GM21825 (cell line): ENCODE measurements at regions not wholly inside any gene's neighbourhood (a gene's known extent, or its start where the extent isn't known, plus 50 kb on each side); places are given as distances from the start of the nearest gene placed in this dataset.
"Not testable (repeated sequence)": the region's sequence is repeated elsewhere in the genome, so short reads cannot be mapped to it uniquely, and the experiment has no call there.

Experiments
- ATAC-seq: cut with Tn5 transposase; IDR thresholded peaks from one replicate; pipeline ENCODE4 v1.9.1; 2021; ENCODE audit warnings: mild to moderate bottlenecking, moderate library complexity; ENCODE audit not compliant: unreplicated experiment

DNA sequence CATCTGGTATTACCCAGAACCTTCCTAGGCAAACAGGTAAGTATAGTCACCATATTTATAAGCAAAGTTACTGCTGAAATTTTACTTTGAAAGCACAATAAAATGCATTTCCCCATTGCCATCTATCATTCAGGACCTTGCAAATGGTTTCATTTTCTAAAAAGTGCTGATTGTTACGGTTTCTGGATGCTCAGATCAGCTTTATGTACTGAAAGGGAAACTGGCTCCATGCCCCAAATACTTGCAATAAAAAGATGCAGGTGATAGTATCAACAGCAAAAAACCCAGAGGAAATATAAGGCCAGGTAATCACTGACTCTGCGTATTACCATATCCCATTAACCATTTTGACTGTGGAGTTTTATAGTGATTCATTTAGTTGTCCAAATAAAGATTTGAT is 1150.7 kb upstream of the CRIM1 start:
- ATAC-seq: no peak

DNA sequence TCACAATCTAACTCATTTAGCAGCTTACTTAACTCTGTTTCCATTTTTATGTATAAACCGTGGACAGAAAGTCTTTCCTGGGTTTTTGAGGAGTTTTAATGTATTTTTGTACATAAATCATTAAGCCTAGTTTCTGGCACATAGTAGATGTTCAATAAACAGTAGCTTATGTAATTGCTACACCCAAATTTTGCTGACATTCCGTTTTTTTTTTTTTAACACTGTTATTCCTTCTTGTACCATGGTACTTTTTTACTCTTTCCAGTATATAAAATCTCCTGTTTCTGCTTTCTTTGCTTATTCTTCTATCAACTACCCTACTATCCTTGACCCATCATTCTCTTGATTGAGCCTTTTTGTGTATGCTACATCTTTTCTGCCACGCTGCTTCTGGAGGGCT is 1151.3 kb upstream of the CRIM1 start:
- ATAC-seq: no peak

DNA sequence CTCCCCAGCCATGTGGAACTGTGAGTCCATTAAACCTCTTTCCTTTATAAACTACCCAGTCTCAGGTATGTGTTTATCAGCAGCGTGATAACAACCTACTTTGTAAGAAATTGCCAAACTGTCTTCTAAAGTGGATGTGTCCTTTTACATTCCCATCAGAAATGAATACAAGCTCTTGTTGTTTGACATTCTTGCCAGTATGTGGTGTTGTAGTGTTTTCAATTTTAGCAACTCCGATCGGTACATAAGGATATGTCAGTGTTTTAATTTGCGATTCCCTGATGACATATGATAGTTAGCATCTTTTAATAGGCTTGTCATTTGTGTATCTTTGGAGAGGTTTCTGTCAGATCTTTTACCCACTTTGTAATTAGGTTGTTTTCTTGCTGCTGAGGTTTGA is 1156.3 kb upstream of the CRIM1 start:
- ATAC-seq: no peak

DNA sequence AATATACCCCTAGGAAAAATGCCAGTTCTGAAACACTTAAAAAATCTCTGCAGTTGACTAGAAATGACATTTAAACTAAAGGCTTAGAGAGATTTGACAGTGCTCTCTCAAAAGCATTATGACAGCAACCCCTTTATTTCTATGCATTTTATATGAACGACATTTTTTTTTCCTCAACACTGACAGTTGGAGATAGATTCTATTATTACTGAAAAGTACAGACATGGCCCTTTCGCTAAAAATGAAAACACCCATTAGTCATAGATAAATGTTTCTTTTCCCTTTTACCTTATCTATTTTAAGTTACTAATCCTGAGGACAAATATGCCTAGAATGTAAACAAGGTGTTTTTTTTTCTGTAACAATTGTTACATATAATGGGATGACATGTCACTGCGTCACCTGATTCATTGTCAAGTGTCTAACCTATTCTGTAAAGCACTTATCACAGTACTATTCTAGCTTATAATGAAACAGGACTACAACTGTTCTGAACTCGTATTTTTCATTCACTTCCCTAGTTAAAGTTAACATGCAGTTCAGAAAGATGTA is 1169.6 kb upstream of the CRIM1 start:
- no peak for ATAC-seq

DNA sequence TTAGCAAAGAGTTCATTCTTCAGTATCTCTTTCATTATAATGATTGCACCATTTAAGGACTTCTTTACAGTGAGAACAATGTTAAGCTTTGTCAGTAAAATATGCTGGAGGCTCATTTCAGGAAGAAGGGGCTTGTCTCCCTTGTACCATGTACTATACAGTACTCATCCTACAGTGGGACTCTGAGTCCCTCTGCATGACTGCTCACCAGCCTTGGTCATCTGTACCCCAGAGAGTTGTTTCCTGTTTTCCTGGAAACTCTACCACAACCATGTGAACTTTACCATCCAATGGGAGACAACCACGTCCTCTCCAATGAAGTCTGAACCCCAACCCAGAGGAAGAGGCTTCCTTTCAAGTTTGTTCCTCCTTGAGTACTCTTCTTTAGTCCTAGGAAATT is 1171.1 kb upstream of the CRIM1 start:
- no peak for ATAC-seq

DNA sequence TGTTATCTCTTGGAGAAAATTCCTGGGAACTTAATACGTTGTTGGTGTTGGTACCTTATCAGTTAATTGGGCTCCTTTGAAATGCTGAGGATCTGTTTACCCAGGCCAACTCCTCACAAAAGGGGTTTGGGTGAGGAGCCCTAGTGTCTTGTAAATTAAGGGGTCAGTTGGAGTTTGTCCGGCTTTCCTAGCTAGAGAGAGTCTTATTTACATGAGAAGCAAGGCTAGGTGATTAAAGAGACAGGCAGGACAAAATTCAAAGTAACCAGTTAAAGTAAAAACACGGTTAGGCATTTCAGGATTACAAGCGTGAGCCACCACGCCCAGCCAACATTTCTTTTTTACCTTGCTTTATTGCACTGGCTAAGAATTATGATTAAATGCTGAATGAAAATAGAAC is 1178.9 kb upstream of the CRIM1 start:
- ATAC-seq: not testable (repeated sequence)

DNA sequence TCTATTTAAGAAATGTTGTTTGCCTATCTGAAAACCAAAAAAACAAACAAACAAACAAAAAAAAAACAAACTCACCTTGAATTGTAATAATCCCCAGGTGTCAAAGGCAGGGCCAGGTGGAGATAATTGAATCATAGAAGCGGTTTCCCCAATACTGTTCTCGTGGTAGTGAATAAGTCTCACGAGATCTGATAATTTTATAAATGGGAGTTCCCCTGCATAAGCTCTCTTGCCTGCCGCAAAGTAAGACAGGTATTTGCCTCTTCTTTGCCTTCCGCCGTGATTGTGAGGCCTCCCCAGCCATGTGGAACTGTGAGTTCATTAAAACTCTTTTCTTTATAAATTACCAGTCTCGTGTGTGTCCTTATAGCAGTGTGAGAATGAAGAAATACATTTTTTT is 1180.7 kb upstream of the CRIM1 start:
- no peak for ATAC-seq

DNA sequence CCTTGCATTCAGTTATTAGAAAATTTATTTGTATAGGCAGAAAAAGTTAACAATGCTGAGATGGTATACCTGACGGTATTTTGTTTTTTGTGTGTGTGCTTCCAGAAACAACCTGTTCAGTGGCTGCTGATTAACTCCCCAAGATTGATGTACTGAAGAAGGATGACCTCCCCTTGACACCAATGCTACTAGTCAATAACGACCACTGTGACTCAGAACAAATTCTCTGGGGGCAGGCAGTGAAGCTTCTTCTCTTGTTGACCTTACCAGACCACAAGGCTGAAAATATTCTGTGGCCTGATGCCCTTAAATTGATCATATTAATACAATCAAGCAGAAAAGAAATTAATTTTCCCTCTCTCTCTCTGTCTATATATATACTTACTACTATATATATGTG is 1182.9 kb upstream of the CRIM1 start:
- no peak for ATAC-seq

DNA sequence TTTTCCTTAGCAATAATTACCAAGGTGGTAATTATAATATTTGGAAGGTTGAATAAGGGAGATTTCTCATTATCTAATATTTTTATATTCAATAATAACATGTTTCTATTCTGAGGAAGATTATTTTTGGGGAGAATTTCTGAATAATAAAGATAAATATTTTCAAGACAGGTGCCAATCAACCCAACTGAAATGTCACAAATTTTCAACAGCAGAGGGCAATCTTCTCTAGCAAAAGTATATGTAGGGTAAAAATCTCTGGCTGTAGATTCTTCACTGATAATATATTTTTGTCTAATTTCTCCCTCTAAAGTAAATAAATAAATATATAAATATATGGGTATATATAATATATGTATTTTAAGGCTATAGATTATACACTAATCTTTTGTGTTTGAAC is 1187.2 kb upstream of the CRIM1 start:
- no peak for ATAC-seq

DNA sequence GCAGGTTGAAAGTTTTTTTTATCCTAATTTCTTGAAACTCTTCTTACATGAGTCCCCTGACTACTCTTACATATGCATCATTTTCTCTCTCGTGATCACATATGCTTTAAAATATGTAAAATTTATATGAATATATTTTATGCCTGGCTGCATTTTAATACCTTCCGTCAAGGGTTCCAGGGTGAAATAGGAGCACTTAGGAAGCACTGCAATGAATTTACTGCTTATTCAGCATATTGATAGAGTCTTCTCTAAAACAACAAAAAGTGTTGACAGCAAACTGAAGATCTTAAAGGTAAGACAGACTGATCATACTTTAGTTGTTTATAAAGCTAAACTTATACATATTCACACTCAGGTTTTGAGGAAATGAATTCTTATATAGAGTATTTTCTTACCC is 1191.6 kb upstream of the CRIM1 start:
- ATAC-seq: no peak

DNA sequence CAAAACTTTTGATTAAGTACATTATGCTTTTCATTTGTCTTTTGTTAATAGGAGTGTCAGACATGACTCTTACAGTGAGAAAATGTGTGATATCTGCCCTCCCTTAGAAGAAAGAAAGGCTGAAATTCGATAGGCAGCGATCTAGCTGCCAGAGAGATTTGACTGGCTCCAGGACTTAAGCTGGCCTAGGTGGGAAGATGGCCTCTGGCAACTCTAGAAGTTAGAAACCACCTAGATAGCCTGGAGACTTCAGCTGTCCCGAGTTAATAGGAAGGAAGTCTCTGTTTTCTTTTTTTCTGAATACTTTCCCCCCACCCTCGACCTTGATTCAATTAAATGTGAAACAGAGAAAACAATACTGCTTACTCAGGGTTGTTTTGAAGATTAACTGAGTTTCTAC is 1194.7 kb upstream of the CRIM1 start:
- ATAC-seq: no peak

DNA sequence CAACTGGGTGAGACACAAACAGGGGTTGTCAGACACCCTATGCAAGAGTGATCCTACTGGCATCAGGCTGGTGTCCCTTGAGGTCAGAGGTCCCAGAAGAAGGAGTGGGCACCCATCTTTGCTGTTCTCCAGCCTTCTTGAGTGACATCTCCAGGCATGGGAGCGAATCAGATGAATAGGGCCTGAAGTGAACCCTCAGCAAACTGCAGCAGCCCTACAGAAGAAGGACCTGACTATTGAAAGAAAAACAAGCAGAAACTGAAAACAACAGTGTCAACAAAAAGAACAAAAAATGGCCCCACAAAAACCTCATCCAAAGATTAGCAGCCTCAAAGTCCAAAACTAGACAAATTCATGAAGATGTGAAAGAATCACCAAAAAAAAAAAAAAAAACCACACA is 1229.7 kb upstream of the CRIM1 start:
- no peak for ATAC-seq

DNA sequence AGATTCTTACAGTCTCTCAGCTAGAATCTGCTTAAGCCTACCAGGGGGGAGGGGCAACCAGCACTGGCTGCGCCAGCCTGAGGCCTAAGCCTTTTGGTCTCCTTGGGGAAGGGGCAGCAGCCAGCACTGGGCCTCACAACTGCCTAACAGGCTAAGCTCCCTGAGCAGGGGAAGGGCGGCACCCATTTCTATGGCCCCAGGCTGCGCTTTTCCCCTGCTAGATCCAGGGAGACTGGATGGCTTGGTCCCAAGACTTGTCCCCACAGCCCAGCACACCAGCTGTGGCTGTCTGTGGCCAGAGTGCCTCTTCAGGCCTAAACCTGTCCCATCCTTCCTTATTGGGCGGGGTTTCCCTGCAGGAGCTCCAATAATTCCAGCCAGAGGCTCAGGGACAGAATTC is 1230.3 kb upstream of the CRIM1 start:
- no peak for ATAC-seq

DNA sequence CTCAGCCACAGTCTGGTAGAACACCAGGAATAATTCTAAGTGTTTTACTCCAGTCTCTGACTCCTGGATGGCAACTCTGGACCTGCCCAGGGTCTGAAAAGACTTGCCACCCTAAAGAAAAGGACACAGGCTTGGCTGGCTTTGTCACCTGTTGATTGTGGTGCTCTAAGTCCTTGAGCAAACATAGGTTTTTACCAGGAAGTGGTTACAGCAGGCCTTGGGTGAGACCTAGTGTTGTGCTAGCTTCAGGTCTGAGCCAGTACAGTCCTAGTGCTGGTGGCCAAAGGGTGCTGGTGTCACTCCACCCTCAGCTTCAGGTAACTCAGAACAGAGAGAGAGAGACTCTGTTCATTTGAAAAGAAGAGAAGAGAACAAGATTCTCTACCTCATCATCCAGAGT is 1239.4 kb upstream of the CRIM1 start:
- no peak for ATAC-seq

DNA sequence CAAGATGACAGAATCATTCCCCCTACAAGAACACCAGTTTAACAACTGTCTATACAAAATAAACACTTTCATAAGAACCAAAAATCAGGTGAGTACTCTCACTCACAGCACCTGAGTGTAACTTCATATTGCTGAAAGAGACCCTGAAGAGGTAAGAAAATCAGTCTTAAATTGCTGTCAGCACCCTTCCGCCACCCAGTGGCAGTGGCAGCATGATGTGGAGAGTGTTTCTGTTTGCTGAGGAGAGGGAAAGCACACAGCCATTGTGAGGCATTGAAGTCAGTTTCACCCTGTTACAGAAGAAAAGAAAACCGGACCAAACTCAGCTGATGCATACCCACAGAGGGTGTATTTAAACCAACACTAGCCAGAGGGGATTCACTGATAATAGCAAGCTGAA is 1240.8 kb upstream of the CRIM1 start:
- ATAC-seq: no peak

DNA sequence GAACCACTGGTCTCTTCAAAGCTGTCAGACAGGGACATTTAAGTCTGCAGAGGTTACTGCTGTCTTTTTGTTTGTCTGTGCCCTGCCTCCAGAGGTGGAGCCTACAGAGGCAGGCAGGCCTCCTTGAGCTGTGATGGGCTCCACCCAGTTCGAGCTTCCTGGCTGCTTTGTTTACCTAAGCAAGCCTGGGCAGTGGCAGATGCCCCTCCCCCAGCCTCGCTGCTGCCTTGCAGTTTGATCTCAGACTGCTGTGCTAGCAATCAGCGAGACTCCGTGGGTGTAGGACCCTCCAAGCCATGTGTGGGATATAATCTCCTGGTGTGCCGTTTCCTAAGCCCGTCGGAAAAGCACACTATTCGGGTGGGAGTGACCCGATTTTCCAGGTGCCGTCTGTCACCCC is 1243.2 kb upstream of the CRIM1 start:
- ATAC-seq: not testable (repeated sequence)

DNA sequence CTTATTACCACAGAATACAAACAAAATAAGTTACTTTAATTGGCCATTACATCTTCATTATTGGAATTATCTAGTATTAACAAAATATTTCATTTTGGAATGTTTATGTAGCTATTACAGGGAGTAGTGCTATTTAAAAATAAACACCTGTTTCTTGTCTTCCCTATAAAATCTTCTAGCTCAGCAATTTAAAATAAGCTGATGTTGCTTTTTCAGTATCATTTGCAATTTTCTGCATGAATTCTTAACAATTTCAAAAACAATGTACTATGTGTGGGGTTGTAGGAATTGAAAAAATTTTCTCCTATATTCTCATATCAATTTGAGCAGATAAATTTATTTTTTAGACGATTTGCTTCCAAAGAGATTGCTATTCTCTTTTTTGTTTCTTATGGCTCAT is 1251.3 kb upstream of the CRIM1 start:
- ATAC-seq: no peak

DNA sequence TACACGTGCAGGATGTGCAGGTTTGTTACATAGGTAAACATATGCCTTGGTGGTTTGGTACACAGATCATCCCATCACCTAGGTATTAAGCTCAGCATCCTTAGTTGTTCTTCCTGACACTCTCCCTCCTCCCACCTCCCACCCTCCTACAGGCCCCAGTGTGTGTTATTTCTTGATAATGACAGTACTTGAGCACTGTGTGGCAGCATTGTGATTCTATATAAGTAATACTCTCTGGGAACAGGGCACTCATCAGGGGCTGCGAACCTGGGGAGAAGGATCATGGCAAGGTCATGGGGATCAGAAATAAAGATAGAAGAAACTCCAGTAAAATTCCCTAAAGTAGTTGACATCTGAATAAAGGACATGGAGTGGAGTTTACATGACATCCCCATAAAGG is 1256.2 kb upstream of the CRIM1 start:
- ATAC-seq: no peak

DNA sequence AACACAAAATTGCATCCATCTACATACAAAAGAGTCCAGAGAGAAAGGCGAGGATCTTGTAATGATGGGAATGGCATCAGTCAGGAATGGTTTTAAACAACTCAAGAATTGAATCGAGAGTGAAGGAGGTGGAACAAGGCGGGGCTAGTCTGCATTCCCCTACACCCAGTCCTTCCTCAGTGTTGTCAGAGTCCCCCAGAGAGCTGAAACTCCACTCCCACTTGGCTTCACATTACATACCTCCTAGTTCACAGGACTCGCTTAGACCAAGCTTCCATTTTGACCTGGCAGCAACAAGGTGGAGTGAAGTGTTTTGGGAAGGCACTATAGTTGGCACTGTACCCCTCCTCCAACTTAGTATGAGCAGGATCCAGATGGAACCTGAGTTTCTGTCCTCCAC is 1273.5 kb upstream of the CRIM1 start:
- no peak for ATAC-seq

DNA sequence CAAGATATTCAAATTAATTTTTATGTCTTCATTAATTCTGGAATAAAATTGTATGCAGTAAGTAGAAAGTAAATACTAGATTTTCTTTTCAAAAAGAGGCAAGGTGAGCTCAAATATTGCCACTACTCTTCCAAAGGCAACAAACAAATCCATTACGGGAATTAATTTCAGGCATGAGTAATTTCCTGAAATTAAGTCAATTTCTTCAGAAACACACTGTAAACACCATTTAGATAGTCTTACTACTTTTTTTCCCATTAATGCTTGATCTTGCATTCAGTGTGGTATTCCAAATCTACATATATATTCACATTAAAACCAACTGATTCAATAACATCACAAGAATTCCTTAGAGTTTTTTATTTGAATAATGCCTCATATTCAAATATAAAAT is 1274.0 kb upstream of the CRIM1 start:
- no peak for ATAC-seq

DNA sequence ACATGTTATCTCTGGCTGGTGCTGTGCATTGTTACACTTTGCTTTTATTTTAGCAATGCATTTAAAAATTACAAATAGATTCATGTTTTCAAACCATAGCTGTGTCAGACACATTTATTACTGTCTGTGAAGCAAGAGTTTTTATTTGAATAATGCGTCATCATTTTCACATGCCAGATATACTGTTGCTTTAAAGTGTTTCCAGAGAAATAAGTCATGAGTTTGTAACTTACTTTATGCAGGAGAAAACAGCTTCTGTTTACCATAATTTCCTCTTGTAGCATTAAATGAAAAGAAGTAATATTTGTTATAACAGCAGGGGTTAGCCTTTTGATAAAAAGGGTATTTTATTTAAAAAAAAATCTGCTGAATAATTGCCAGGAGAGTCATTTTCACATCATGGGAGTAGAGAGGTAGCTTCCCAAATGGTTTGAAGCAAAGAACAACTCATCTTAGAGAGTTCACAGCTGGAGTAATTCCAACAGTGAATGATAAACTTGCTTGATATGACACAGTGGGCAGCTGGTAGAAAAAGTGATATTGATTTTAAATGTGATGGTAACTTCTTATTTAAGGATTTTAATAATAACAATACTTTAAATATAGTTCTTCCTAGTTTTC is 1274.5 kb upstream of the CRIM1 start:
- no peak for ATAC-seq

DNA sequence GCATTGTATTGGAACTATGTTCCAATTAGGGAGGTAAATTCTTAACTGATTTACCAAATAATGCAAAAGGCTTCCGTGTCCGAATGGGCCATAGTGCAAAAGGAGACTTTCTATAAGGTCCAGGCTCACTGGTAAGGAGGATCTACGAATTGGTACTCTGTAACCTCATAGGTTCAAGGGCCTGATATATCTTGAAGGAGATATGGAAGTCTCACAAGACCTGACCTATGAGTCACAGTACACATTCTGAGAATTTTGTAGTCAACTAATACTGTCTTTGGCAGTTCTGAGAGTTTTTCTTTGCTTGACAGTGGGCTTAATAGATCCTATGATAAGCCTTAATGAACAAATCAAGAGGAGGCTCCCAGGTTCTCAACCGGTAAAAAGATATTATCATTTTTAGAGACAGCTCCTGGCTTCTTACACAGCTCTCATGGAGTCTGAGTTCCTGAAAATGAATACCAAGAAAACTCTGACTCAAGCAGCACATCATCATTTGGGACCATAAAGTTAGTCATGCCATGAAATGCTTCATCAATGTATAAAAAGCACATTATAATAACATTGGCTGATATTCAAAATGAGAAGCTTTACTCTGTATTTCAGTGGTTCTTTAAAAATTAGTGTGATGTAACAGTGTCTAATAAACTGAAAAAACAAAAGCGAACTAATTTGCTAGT is 1275.2 kb upstream of the CRIM1 start:
- no peak for ATAC-seq

DNA sequence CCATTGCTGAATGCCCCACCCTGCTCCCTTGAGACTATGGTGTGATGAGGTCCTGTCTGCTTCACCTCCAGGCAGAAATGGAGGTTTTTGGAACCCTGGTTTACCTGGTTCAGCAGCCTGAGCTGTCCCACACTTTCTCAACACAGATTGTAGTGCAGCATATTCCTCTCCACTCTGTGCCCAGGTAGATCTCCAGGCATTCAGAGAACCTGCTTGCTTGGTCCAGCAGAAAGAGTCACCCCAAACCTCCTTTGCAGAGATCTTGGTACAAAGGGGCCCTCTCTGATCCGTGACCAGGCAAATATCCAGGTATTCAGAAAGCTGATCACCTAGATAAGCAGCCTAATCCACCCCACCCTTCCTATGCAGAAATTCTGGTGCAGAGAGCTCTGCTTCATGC is 1288.2 kb upstream of the CRIM1 start:
- no peak for ATAC-seq
